H1 (cell line): ENCODE measurements at regions not wholly inside any gene's neighbourhood (a gene's known extent, or its start where the extent isn't known, plus 50 kb on each side); places are given as distances from the start of the nearest gene placed in this dataset.

Experiments
- CTCF ChIA-PET: fragments of 300-600 bp; sonication (Branson Sonifier 250); formaldehyde crosslinking; loops from one replicate; lab custom pipeline; 2021; ENCODE audit not compliant: partially characterized antibody; lab: Charles Lee
- POLR2A ChIA-PET: fragments of 300-600 bp; sonication (Branson Sonifier 250); formaldehyde crosslinking; loops from one replicate; lab custom pipeline; 2021; ENCODE audit warnings: inconsistent platforms; ENCODE audit not compliant: partially characterized antibody; lab: Charles Lee
- DNase-seq, 2 experiments: peaks; one replicate each; pipeline versions ENCODE4 v3.0.0 to v3.0.0-alpha.2; 2010 to 2022; ENCODE audit warnings: low spot score in 2 of 2, low read depth in 1 of 2, mixed read lengths in 1 of 2
- FAIRE-seq: peaks from 2 replicates; lab custom pipeline; 2011; peaks lifted over from hg19 to GRCh38; lab: Jason Lieb, UNC
- H2AFZ ChIP-seq: 2 replicates; pipeline ENCODE4 v1.8.1; 2012; ENCODE audit warnings: low read length, inconsistent platforms
- H2AK5ac ChIP-seq: 2 replicates; pipeline ENCODE4 v1.6.1; 2013; ENCODE audit warnings: low read depth, low read length
- H2BK120ac ChIP-seq: replicated peaks from 2 replicates; pipeline ENCODE3; 2013; ENCODE audit warnings: low read depth, low read length, inconsistent platforms
- H2BK12ac ChIP-seq: 2 replicates; pipeline ENCODE4 v1.6.1; 2013; ENCODE audit warnings: low read depth, low read length
- H2BK15ac ChIP-seq: 2 replicates; pipeline ENCODE4 v1.6.1; 2013; ENCODE audit warnings: low read length
- H2BK20ac ChIP-seq: 2 replicates; pipeline ENCODE4 v1.6.1; 2013; ENCODE audit warnings: low read length
- H2BK5ac ChIP-seq: 2 replicates; pipeline ENCODE4 v1.6.1; 2013; ENCODE audit warnings: low read depth, low read length
- H3K14ac ChIP-seq: 2 replicates; pipeline ENCODE4 v1.6.1; 2013; ENCODE audit warnings: inconsistent platforms; ENCODE audit not compliant: insufficient read length
- H3K18ac ChIP-seq: 2 replicates; pipeline ENCODE4 v1.6.1; 2013; ENCODE audit warnings: low read length; ENCODE audit errors: extremely low read depth
- H3K23ac ChIP-seq: 2 replicates; pipeline ENCODE4 v1.6.1; 2013; ENCODE audit warnings: inconsistent platforms; ENCODE audit not compliant: insufficient read length
- H3K23me2 ChIP-seq: 2 replicates; pipeline ENCODE4 v1.6.1; 2013; ENCODE audit warnings: low read depth, low read length
- H3K27ac ChIP-seq: 2 replicates; pipeline ENCODE4 v1.6.1; 2011; ENCODE audit warnings: low read depth, low read length, inconsistent platforms
- H3K27me3 ChIP-seq, 4 experiments: replicated peaks in 1 of 4; 1 replicate in 1 of 4; 2 replicates in 3 of 4; pipeline versions ENCODE4 v1.6.1 to v1.8.1; 2011 to 2013; ENCODE audit warnings: low read length in 3 of 4, mild to moderate bottlenecking in 3 of 4, inconsistent platforms in 2 of 4, mixed read lengths in 2 of 4, moderate library complexity in 1 of 4; ENCODE audit not compliant: control insufficient read depth in 3 of 4, insufficient read depth in 3 of 4; ENCODE audit errors: extremely low read depth in 1 of 4
- H3K36me3 ChIP-seq, 4 experiments: 2 replicates each; pipeline versions ENCODE4 v1.6.1 to v1.8.1; 2011 to 2013; ENCODE audit warnings: mild to moderate bottlenecking in 4 of 4, low read length in 3 of 4, moderate library complexity in 2 of 4, control low read depth in 1 of 4, inconsistent platforms in 1 of 4; ENCODE audit not compliant: insufficient read depth in 4 of 4, control insufficient read depth in 2 of 4
- H3K4ac ChIP-seq: replicated peaks from 2 replicates; pipeline ENCODE3; 2013; ENCODE audit warnings: low read length, low read depth, mixed read lengths, inconsistent platforms; ENCODE audit not compliant: insufficient read length
- H3K4me1 ChIP-seq, 4 experiments: replicated peaks in 1 of 4; 1 replicate in 1 of 4; 2 replicates in 3 of 4; pipeline versions ENCODE4 v1.6.1 to v1.8.1; 2011 to 2013; ENCODE audit warnings: low read length in 3 of 4, inconsistent platforms in 2 of 4, mixed read lengths in 1 of 4; ENCODE audit not compliant: insufficient read depth in 4 of 4, control insufficient read depth in 3 of 4
- H3K4me2 ChIP-seq, 2 experiments: 2 replicates each; pipeline versions ENCODE4 v1.6.1 to v1.8.1; 2011 to 2013; ENCODE audit warnings: low read depth in 2 of 2, low read length in 2 of 2, control low read depth in 1 of 2, inconsistent platforms in 1 of 2, mild to moderate bottlenecking in 1 of 2; ENCODE audit not compliant: insufficient read depth in 1 of 2
- H3K4me3 ChIP-seq, 4 experiments: fragments of 200-600, 300-600 bp in 1 of 4; sonication (generic), shearing (Covaris generic), sonication (Bioruptor Twin) in 1 of 4; 2 replicates each; pipeline versions ENCODE4 v1.5.1 to v1.8.1; 2011 to 2016; ENCODE audit warnings: low read length in 4 of 4, low read depth in 3 of 4, control low read depth in 2 of 4, inconsistent platforms in 2 of 4, mild to moderate bottlenecking in 2 of 4, mixed read lengths in 1 of 4, moderate library complexity in 1 of 4; ENCODE audit not compliant: insufficient read depth in 2 of 4; ENCODE audit errors: extremely low read depth in 1 of 4
- H3K56ac ChIP-seq: replicated peaks from 2 replicates; pipeline ENCODE3; 2013; ENCODE audit warnings: low read depth, mild to moderate bottlenecking, mixed read lengths, low read length, inconsistent platforms; ENCODE audit not compliant: insufficient read length
- H3K79me1 ChIP-seq: 2 replicates; pipeline ENCODE4 v1.6.1; 2013; ENCODE audit warnings: low read depth, low read length, control low read depth
- H3K79me2 ChIP-seq, 2 experiments: 2 replicates each; pipeline versions ENCODE4 v1.6.1 to v1.8.1; 2012 to 2013; ENCODE audit warnings: low read length in 2 of 2, mild to moderate bottlenecking in 2 of 2, inconsistent platforms in 1 of 2; ENCODE audit not compliant: insufficient read depth in 2 of 2, control insufficient read depth in 1 of 2
- H3K9ac ChIP-seq, 4 experiments: replicated peaks in 1 of 4; 1 replicate in 1 of 4; 2 replicates in 3 of 4; pipeline versions ENCODE4 v1.6.1 to v1.8.1; 2011 to 2013; ENCODE audit warnings: low read depth in 3 of 4, low read length in 3 of 4, control low read depth in 2 of 4, mild to moderate bottlenecking in 2 of 4, moderate library complexity in 2 of 4, inconsistent platforms in 1 of 4; ENCODE audit errors: extremely low read depth in 1 of 4
- H3K9me3 ChIP-seq, 2 experiments: 2 replicates each; pipeline versions ENCODE4 v1.6.1 to v1.8.1; 2012 to 2013; ENCODE audit warnings: mild to moderate bottlenecking in 2 of 2, moderate library complexity in 2 of 2, control low read depth in 1 of 2, inconsistent platforms in 1 of 2, low read depth in 1 of 2, low read length in 1 of 2, mixed read lengths in 1 of 2; ENCODE audit not compliant: insufficient read depth in 2 of 2
- H4K20me1 ChIP-seq, 2 experiments: replicated peaks in 1 of 2; 2 replicates each; pipeline versions ENCODE3 to v1.8.1; 2011 to 2013; ENCODE audit warnings: inconsistent platforms in 2 of 2, low read length in 2 of 2, mild to moderate bottlenecking in 1 of 2; ENCODE audit not compliant: insufficient read depth in 2 of 2, control insufficient read depth in 1 of 2
- H4K5ac ChIP-seq: 2 replicates; pipeline ENCODE4 v1.6.1; 2013; ENCODE audit warnings: low read length, low read depth, mixed read lengths, inconsistent platforms; ENCODE audit not compliant: insufficient read length
- H4K8ac ChIP-seq: 2 replicates; pipeline ENCODE4 v1.8.0; 2013; ENCODE audit warnings: mild to moderate bottlenecking, moderate library complexity, low read length, inconsistent platforms; ENCODE audit not compliant: insufficient read depth; ENCODE audit errors: extremely low read depth
- H4K91ac ChIP-seq: replicated peaks from 2 replicates; pipeline ENCODE3; 2013; ENCODE audit warnings: low read length, mixed read lengths, inconsistent platforms; ENCODE audit not compliant: insufficient read length
- ATF3 ChIP-seq: IDR thresholded peaks from 2 replicates; pipeline ENCODE4 v1.6.1; 2011; ENCODE audit warnings: low read depth, mild to moderate bottlenecking, low read length; ENCODE audit not compliant: insufficient read depth
- FOSL1 ChIP-seq: IDR thresholded peaks from 2 replicates; pipeline ENCODE4 v1.6.1; 2011; ENCODE audit warnings: mild to moderate bottlenecking, low read depth, low read length, moderate library complexity; ENCODE audit not compliant: insufficient read depth
- HDAC2 ChIP-seq, 2 experiments: fragments of 300-600 bp in 1 of 2; sonication (generic) in 1 of 2; IDR thresholded peaks; 2 replicates each; pipeline ENCODE4 v1.6.1; 2011 to 2012; ENCODE audit warnings: low read depth in 2 of 2, low read length in 2 of 2, mild to moderate bottlenecking in 2 of 2, moderate library complexity in 2 of 2, borderline replicate concordance in 1 of 2, inconsistent platforms in 1 of 2
- KDM1A ChIP-seq: fragments of 200-600, 300-600 bp; sonication (generic); IDR thresholded peaks from 2 replicates; pipeline ENCODE4 v1.7.1; 2016; ENCODE audit warnings: mild to moderate bottlenecking, low read length, borderline replicate concordance
- KDM4A ChIP-seq: IDR thresholded peaks from one replicate; pipeline ENCODE4 v1.7.1; 2012; ENCODE audit warnings: low read depth, mild to moderate bottlenecking, moderate library complexity, low read length, inconsistent platforms; ENCODE audit not compliant: severe bottlenecking
- PHF8 ChIP-seq: fragments of 200-600 bp; sonication (generic); conservative IDR thresholded peaks from 2 replicates; pipeline ENCODE4 v1.7.1; 2012; ENCODE audit warnings: low read depth, mild to moderate bottlenecking, inconsistent platforms, low read length, moderate library complexity
- SIN3A ChIP-seq, 2 experiments: IDR thresholded peaks in 1 of 2; conservative IDR thresholded peaks in 1 of 2; 2 replicates each; pipeline ENCODE4 v1.6.1; 2011 to 2012; ENCODE audit warnings: low read length in 2 of 2, improper control_type of control experiment in 1 of 2, low read depth in 1 of 2, mild to moderate bottlenecking in 1 of 2
- SP2 ChIP-seq: IDR thresholded peaks from 2 replicates; pipeline ENCODE4 v1.6.1; 2012; ENCODE audit warnings: mild to moderate bottlenecking, low read length, inconsistent platforms
- SUZ12 ChIP-seq: fragments of 200-600 bp; sonication (generic); IDR thresholded peaks from 2 replicates; pipeline ENCODE4 v1.6.1; 2012; ENCODE audit warnings: mild to moderate bottlenecking, inconsistent platforms, low read length, moderate library complexity, mixed read lengths
- TAF1 ChIP-seq: IDR thresholded peaks from 2 replicates; pipeline ENCODE4 v1.6.1; 2011; ENCODE audit warnings: mild to moderate bottlenecking, low read depth, low read length
- TBP ChIP-seq: IDR thresholded peaks from 2 replicates; pipeline ENCODE4 v1.6.1; 2011; ENCODE audit warnings: low read depth, low read length, improper control_type of control experiment
- USF2 ChIP-seq: IDR thresholded peaks from 2 replicates; pipeline ENCODE4 v1.6.1; 2011; ENCODE audit warnings: low read length, improper control_type of control experiment
- WGBS, 2 experiments: shearing (Covaris generic) in 1 of 2; methylation state at CpG; one replicate each; pipeline versions ENCODE4 v1.1.6 to v1.1.7; 2013 to 2015; ENCODE audit warnings: low lambda C conversion rate in 2 of 2, mixed read lengths in 2 of 2, inconsistent platforms in 1 of 2, low coverage in 1 of 2, missing lambda C conversion rate in 1 of 2; ENCODE audit not compliant: insufficient replicate concordance in 2 of 2, insufficient coverage in 1 of 2, insufficient read length in 1 of 2; ENCODE audit errors: extremely low coverage in 1 of 2, missing lambda C conversion rate in 1 of 2; 5-methylcytosine and 5-hydroxymethylcytosine counted together

- Histone ChIP-seq H3K4me2 (peak overlapping the region in 1 of 2 experiments; percentile 20; a peak in 1 of 4 replicates), H2BK120ac (no peak overlapping the region), H3K56ac (no peak overlapping the region), H2BK15ac (no peak overlapping the region), H3K36me3 (no peaks in the 10 kb centered on the region; a peak in 1 of 8 replicates), H3K4ac (no peak overlapping the region), H4K20me1 (no peaks in the 10 kb centered on the region), H4K8ac (no peak overlapping the region), H4K5ac (no peak overlapping the region), H3K4me1 (peaks cover 3 to 18% (median 10%) of the 10 kb centered on the region in 4 experiments; a peak in 3 of 7 replicates), H2BK12ac (no peak overlapping the region), H3K9ac (no peak overlapping the region), H2AFZ (no peak overlapping the region), H3K79me1 (no peaks in the 10 kb centered on the region), H3K79me2 (no peaks in the 10 kb centered on the region), H3K23me2 (no peaks in the 10 kb centered on the region), H3K18ac (peak overlapping the region; percentile 3; the same call in 1 of the 2 replicates), H3K4me3 (no peak overlapping the region), H2AK5ac (no peak overlapping the region), H3K14ac (no peak overlapping the region), H3K9me3 (no peaks in the 10 kb centered on the region; a peak in 1 of 4 replicates), H4K91ac (no peak overlapping the region), H3K27me3 (no peaks in the 10 kb centered on the region), H3K27ac (no peak overlapping the region), H2BK5ac (no peak overlapping the region), H2BK20ac (no peak overlapping the region), H3K23ac (no peak overlapping the region)
- no peak for FAIRE-seq
- DNase-seq, result no peak
- WGBS, 2 experiments, result 65% methylated on average over 7 of the region's 7 CpGs; no CpG with 5 or more reads in 1 of the 2 experiments
- ChIA-PET CTCF (no interaction called here), POLR2A (no interaction called here)
- TF ChIP-seq ATF3 (no peak), TBP (no peak), PHF8 (no peak), KDM4A (no peak), SUZ12 (no peak), FOSL1 (no peak), USF2 (no peak), KDM1A (no peak), SIN3A (conservative IDR thresholded peaks at IDR 0.05 in 1 of 2, IDR thresholded peaks at IDR 0.05 in 1 of 2; ENCODE audit: low read depth in 1 of 2, low read length in 2 of 2) (no peak), HDAC2 (IDR thresholded peaks at IDR 0.05; ENCODE audit: borderline replicate concordance in 1 of 2, low read depth in 2 of 2, low read length in 2 of 2) (no peak), SP2 (no peak), TAF1 (no peak)
These were observed 316.3 kb upstream of the NECTIN3 start for GRCh38 chr3:110755345-110755744.
